ENCODE measurements at regions not wholly inside any gene's neighbourhood (a gene's known extent, or its start where the extent isn't known, plus 50 kb on each side); places are given as distances from the start of the nearest gene placed in this dataset.

DNA sequence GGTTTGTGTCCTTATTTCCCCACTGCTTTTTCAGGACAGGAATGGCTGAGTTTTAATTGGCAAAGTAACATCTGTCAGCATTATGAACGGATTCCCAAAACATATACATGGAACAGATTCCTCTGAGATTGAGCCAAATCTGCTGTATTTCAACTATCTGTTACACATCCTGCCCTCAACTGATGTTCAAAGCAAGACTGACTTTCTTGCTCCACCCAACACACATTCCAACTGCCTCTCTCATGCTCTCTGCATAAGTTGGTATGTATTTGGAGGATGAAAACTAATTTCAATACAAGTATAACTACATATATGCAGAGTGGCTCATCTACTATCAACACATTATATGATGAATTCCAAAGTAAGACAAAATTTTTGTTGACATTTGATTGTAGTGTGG is 342.2 kb downstream of the GATA3 start:
- TF ChIP-seq POLR2A (IDR thresholded peaks at IDR 0.05): no peak
- TF ChIP-seq, protein P1, sequence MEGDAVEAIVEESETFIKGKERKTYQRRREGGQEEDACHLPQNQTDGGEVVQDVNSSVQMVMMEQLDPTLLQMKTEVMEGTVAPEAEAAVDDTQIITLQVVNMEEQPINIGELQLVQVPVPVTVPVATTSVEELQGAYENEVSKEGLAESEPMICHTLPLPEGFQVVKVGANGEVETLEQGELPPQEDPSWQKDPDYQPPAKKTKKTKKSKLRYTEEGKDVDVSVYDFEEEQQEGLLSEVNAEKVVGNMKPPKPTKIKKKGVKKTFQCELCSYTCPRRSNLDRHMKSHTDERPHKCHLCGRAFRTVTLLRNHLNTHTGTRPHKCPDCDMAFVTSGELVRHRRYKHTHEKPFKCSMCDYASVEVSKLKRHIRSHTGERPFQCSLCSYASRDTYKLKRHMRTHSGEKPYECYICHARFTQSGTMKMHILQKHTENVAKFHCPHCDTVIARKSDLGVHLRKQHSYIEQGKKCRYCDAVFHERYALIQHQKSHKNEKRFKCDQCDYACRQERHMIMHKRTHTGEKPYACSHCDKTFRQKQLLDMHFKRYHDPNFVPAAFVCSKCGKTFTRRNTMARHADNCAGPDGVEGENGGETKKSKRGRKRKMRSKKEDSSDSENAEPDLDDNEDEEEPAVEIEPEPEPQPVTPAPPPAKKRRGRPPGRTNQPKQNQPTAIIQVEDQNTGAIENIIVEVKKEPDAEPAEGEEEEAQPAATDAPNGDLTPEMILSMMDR (IDR thresholded peaks at IDR 0.05): no peak
